HG02973 (cell line): ENCODE measurements at regions not wholly inside any gene's neighbourhood (a gene's known extent, or its start where the extent isn't known, plus 50 kb on each side); places are given as distances from the start of the nearest gene placed in this dataset.
"Not testable (repeated sequence)": the region's sequence is repeated elsewhere in the genome, so short reads cannot be mapped to it uniquely, and the experiment has no call there.

ENCODE experiments used
- ATAC-seq: cut with Tn5 transposase; IDR thresholded peaks from one replicate; pipeline ENCODE4 v1.9.1; 2021; ENCODE audit warnings: moderate library complexity; ENCODE audit not compliant: unreplicated experiment

- no peak for ATAC-seq
Observed at GRCh38 chr9:73969936-73970335, 527.2 kb upstream of the RORB start.

GRCh38 chr9:73976424-73976823 is 520.7 kb upstream of the RORB start:
- ATAC-seq = not testable (repeated sequence)

- no peak for ATAC-seq
Observed at GRCh38 chr9:73979894-73980264, 517.3 kb upstream of the RORB start.

- no peak for ATAC-seq
Observed at GRCh38 chr9:73980754-73981153, 516.4 kb upstream of the RORB start.

GRCh38 chr9:73981405-73981804 is 515.7 kb upstream of the RORB start:
- ATAC-seq = no peak

- no peak for ATAC-seq
Observed at GRCh38 chr9:73995836-73996235, 501.3 kb upstream of the RORB start.

- ATAC-seq = no peak
Observed at GRCh38 chr9:73996844-73997243, 500.3 kb upstream of the RORB start.

- no peak for ATAC-seq
Observed at GRCh38 chr9:74001382-74001781, 495.8 kb upstream of the RORB start.

GRCh38 chr9:74006935-74007334 is 490.2 kb upstream of the RORB start:
- no peak for ATAC-seq

GRCh38 chr9:74007833-74008232 is 489.3 kb upstream of the RORB start:
- no peak for ATAC-seq

GRCh38 chr9:74016004-74016403 is 481.1 kb upstream of the RORB start:
- no peak for ATAC-seq

GRCh38 chr9:74025402-74025925 is 471.7 kb upstream of the RORB start:
- ATAC-seq = no peak

GRCh38 chr9:74032421-74032820 is 464.7 kb upstream of the RORB start:
- no peak for ATAC-seq

- ATAC-seq = no peak
Observed at GRCh38 chr9:74035786-74036185, 461.3 kb upstream of the RORB start.

GRCh38 chr9:74036549-74037231 is 460.4 kb upstream of the RORB start:
- ATAC-seq = no peak

GRCh38 chr9:74037274-74037673 is 459.9 kb upstream of the RORB start:
- ATAC-seq = no peak

- ATAC-seq = no peak
Observed at GRCh38 chr9:74041588-74041987, 455.5 kb upstream of the RORB start.

GRCh38 chr9:74044844-74045243 is 452.3 kb upstream of the RORB start:
- no peak for ATAC-seq

GRCh38 chr9:74056023-74056422 is 441.1 kb upstream of the RORB start:
- no peak for ATAC-seq

- not testable (repeated sequence) for ATAC-seq
Observed at GRCh38 chr9:74057051-74057450, 440.1 kb upstream of the RORB start.

GRCh38 chr9:74064702-74065101 is 432.4 kb upstream of the RORB start:
- ATAC-seq = no peak

GRCh38 chr9:74066128-74066527 is 431.0 kb upstream of the RORB start:
- no peak for ATAC-seq

- ATAC-seq = no peak
Observed at GRCh38 chr9:74066605-74067004, 430.5 kb upstream of the RORB start.
